SJSA1 (cell line): ENCODE measurements at regions not wholly inside any gene's neighbourhood (a gene's known extent, or its start where the extent isn't known, plus 50 kb on each side); places are given as distances from the start of the nearest gene placed in this dataset.

Source experiments
- DNase-seq, 2 experiments: peaks; one replicate each; pipeline ENCODE4 v3.0.0-alpha.2; 2015 to 2020; ENCODE audit warnings: low spot score in 2 of 2, low read depth in 1 of 2
- H3K27ac ChIP-seq: fragments of 250-450 bp; sonication (Bioruptor Pico); 2 replicates; pipeline ENCODE4 v1.5.1; 2020; ENCODE audit warnings: mild to moderate bottlenecking, moderate library complexity
- H3K27me3 ChIP-seq: fragments of 250-450 bp; sonication (Bioruptor Pico); replicated peaks from 2 replicates; pipeline ENCODE4 v1.5.1; 2020; ENCODE audit warnings: mild to moderate bottlenecking, moderate library complexity
- H3K36me3 ChIP-seq: fragments of 250-450 bp; sonication (Bioruptor Pico); 2 replicates; pipeline ENCODE4 v1.5.1; 2020; ENCODE audit warnings: mild to moderate bottlenecking
- H3K4me1 ChIP-seq: fragments of 250-450 bp; sonication (Bioruptor Pico); replicated peaks from 2 replicates; pipeline ENCODE4 v1.6.1; 2021; ENCODE audit warnings: mild to moderate bottlenecking
- H3K4me3 ChIP-seq: fragments of 250-450 bp; sonication (Bioruptor Pico); 2 replicates; pipeline ENCODE4 v1.5.1; 2020; ENCODE audit warnings: mild to moderate bottlenecking
- H3K9me3 ChIP-seq: fragments of 250-450 bp; sonication (Bioruptor Pico); replicated peaks from 2 replicates; pipeline ENCODE4 v1.5.1; 2020; ENCODE audit warnings: mild to moderate bottlenecking

- no peak for DNase-seq
- no peaks in the 10 kb centered on the region for H3K27me3 ChIP-seq
- H3K9me3 ChIP-seq = no peaks in the 10 kb centered on the region
- H3K36me3 ChIP-seq = no peaks in the 10 kb centered on the region
- no peaks in the 10 kb centered on the region for H3K4me1 ChIP-seq
- no peak overlapping the region for H3K4me3 ChIP-seq
- no peak overlapping the region for H3K27ac ChIP-seq
These were observed 98.3 kb upstream of the CDIN1 start for GRCh38 chr15:36481156-36481555.

- Histone ChIP-seq H3K27me3 (no peaks in the 10 kb centered on the region), H3K4me3 (no peak overlapping the region), H3K9me3 (no peaks in the 10 kb centered on the region), H3K36me3 (no peaks in the 10 kb centered on the region), H3K4me1 (no peaks in the 10 kb centered on the region), H3K27ac (no peak overlapping the region)
- no peak for DNase-seq
These were observed 96.0 kb upstream of the CDIN1 start for GRCh38 chr15:36483409-36483808.

- DNase-seq = no peak
These were observed 95.2 kb upstream of the CDIN1 start for GRCh38 chr15:36484038-36484778.

GRCh38 chr15:36491912-36492311, 87.5 kb upstream of the CDIN1 start:
- no peak for DNase-seq
- H3K27ac ChIP-seq = no peak overlapping the region
- H3K9me3 ChIP-seq = no peaks in the 10 kb centered on the region
- H3K4me3 ChIP-seq = no peak overlapping the region
- H3K27me3 ChIP-seq = no peaks in the 10 kb centered on the region
- H3K4me1 ChIP-seq = no peaks in the 10 kb centered on the region
- no peaks in the 10 kb centered on the region for H3K36me3 ChIP-seq

More at GRCh38 chr15:36484038-36484778, 95.2 kb upstream of the CDIN1 start:
- no peaks in the 10 kb centered on the region for H3K4me1 ChIP-seq
- H3K27ac ChIP-seq = no peak overlapping the region
- no peaks in the 10 kb centered on the region for H3K36me3 ChIP-seq
- H3K9me3 ChIP-seq = no peaks in the 10 kb centered on the region
- H3K27me3 ChIP-seq = no peaks in the 10 kb centered on the region
- H3K4me3 ChIP-seq = no peak overlapping the region

- Histone ChIP-seq H3K27me3 (no peaks in the 10 kb centered on the region), H3K27ac (no peak overlapping the region), H3K9me3 (no peaks in the 10 kb centered on the region), H3K4me3 (no peak overlapping the region), H3K4me1 (no peaks in the 10 kb centered on the region), H3K36me3 (no peaks in the 10 kb centered on the region)
- DNase-seq = no peak
These were observed 83.9 kb upstream of the CDIN1 start for GRCh38 chr15:36495456-36495991.

- Histone ChIP-seq H3K9me3 (no peaks in the 10 kb centered on the region), H3K36me3 (no peaks in the 10 kb centered on the region), H3K27ac (no peak overlapping the region), H3K27me3 (no peaks in the 10 kb centered on the region), H3K4me1 (no peaks in the 10 kb centered on the region), H3K4me3 (no peak overlapping the region)
- DNase-seq = no peak
These were observed 81.5 kb upstream of the CDIN1 start for GRCh38 chr15:36497901-36498300.

GRCh38 chr15:36498401-36498800, 81.0 kb upstream of the CDIN1 start:
- Histone ChIP-seq H3K9me3 (no peaks in the 10 kb centered on the region), H3K4me1 (no peaks in the 10 kb centered on the region), H3K27ac (no peak overlapping the region), H3K36me3 (no peaks in the 10 kb centered on the region), H3K27me3 (no peaks in the 10 kb centered on the region), H3K4me3 (no peak overlapping the region)
- no peak for DNase-seq

GRCh38 chr15:36498916-36499315, 80.5 kb upstream of the CDIN1 start:
- no peak overlapping the region for H3K4me3 ChIP-seq
- no peaks in the 10 kb centered on the region for H3K9me3 ChIP-seq
- H3K27me3 ChIP-seq = no peaks in the 10 kb centered on the region
- H3K4me1 ChIP-seq = no peaks in the 10 kb centered on the region
- no peak for DNase-seq
- no peaks in the 10 kb centered on the region for H3K36me3 ChIP-seq
- H3K27ac ChIP-seq = no peak overlapping the region

GRCh38 chr15:36499412-36500389, 79.7 kb upstream of the CDIN1 start:
- no peaks in the 10 kb centered on the region for H3K9me3 ChIP-seq
- no peaks in the 10 kb centered on the region for H3K4me1 ChIP-seq
- no peaks in the 10 kb centered on the region for H3K27me3 ChIP-seq
- no peak for DNase-seq
- H3K4me3 ChIP-seq = no peak overlapping the region
- no peaks in the 10 kb centered on the region for H3K36me3 ChIP-seq
- no peak overlapping the region for H3K27ac ChIP-seq

GRCh38 chr15:36501063-36501678, 78.3 kb upstream of the CDIN1 start:
- Histone ChIP-seq H3K27me3 (no peaks in the 10 kb centered on the region), H3K4me3 (no peak overlapping the region), H3K27ac (no peak overlapping the region), H3K9me3 (no peaks in the 10 kb centered on the region), H3K36me3 (no peaks in the 10 kb centered on the region), H3K4me1 (no peaks in the 10 kb centered on the region)
- peak in 1 of 2 experiments; percentile 48 for DNase-seq

- no peak for DNase-seq
- Histone ChIP-seq H3K9me3 (no peaks in the 10 kb centered on the region), H3K36me3 (no peaks in the 10 kb centered on the region), H3K27ac (no peak overlapping the region), H3K4me3 (no peak overlapping the region), H3K27me3 (no peaks in the 10 kb centered on the region), H3K4me1 (no peaks in the 10 kb centered on the region)
These were observed 76.9 kb upstream of the CDIN1 start for GRCh38 chr15:36502509-36502908.

GRCh38 chr15:36506733-36507356, 72.6 kb upstream of the CDIN1 start:
- no peak overlapping the region for H3K4me3 ChIP-seq
- H3K27ac ChIP-seq = no peak overlapping the region
- no peaks in the 10 kb centered on the region for H3K36me3 ChIP-seq
- DNase-seq = no peak
- H3K9me3 ChIP-seq = no peaks in the 10 kb centered on the region
- no peaks in the 10 kb centered on the region for H3K4me1 ChIP-seq
- no peaks in the 10 kb centered on the region for H3K27me3 ChIP-seq

- no peaks in the 10 kb centered on the region for H3K27me3 ChIP-seq
- H3K9me3 ChIP-seq = no peaks in the 10 kb centered on the region
- no peaks in the 10 kb centered on the region for H3K4me1 ChIP-seq
- no peak overlapping the region for H3K27ac ChIP-seq
- DNase-seq = no peak
- no peak overlapping the region for H3K4me3 ChIP-seq
- no peaks in the 10 kb centered on the region for H3K36me3 ChIP-seq
These were observed 72.0 kb upstream of the CDIN1 start for GRCh38 chr15:36507458-36507857.
